Fibroblast of mammary gland (primary cell): ENCODE measurements at regions not wholly inside any gene's neighbourhood (a gene's known extent, or its start where the extent isn't known, plus 50 kb on each side); places are given as distances from the start of the nearest gene placed in this dataset.

Experiments
- DNase-seq: peaks from one replicate; pipeline ENCODE4 v3.0.0-alpha.2; 2010; ENCODE audit warnings: low read depth
- H3K4me3 ChIP-seq: 2 replicates; pipeline ENCODE4 v1.5.1; 2011; ENCODE audit warnings: low read depth, mild to moderate bottlenecking, low read length, moderate library complexity; ENCODE audit not compliant: control insufficient read depth
- CTCF ChIP-seq: conservative IDR thresholded peaks from 2 replicates; pipeline ENCODE4 v1.5.1; 2011; ENCODE audit warnings: low read depth, low read length, inconsistent platforms; ENCODE audit not compliant: control insufficient read depth, insufficient read depth

- no peak for DNase-seq
- TF ChIP-seq CTCF = no peak
- H3K4me3 ChIP-seq = no peak overlapping the region
These were observed 115.0 kb downstream of the BDH1 start for GRCh38 chr3:197440717-197441303.

- TF ChIP-seq CTCF = no peak
- H3K4me3 ChIP-seq = no peak overlapping the region
- DNase-seq = no peak
These were observed 116.9 kb downstream of the BDH1 start for GRCh38 chr3:197438906-197439305.

- DNase-seq = no peak
- H3K4me3 ChIP-seq = no peak overlapping the region
- no peak for TF ChIP-seq CTCF
These were observed 120.3 kb downstream of the BDH1 start for GRCh38 chr3:197435426-197435825.

GRCh38 chr3:197434830-197435229 lies 120.9 kb downstream of the BDH1 start:
- no peak for DNase-seq
- no peak for TF ChIP-seq CTCF
- H3K4me3 ChIP-seq = no peak overlapping the region

- no peak overlapping the region for H3K4me3 ChIP-seq
- no peak for DNase-seq
- no peak for TF ChIP-seq CTCF
These were observed 123.2 kb downstream of the BDH1 start for GRCh38 chr3:197432384-197433127.

GRCh38 chr3:197431346-197431910 lies 124.3 kb downstream of the BDH1 start:
- DNase-seq = no peak
- no peak for TF ChIP-seq CTCF
- H3K4me3 ChIP-seq = no peak overlapping the region
